ENCODE measurements at regions not wholly inside any gene's neighbourhood (a gene's known extent, or its start where the extent isn't known, plus 50 kb on each side); places are given as distances from the start of the nearest gene placed in this dataset.
"Not testable (repeated sequence)": the region's sequence is repeated elsewhere in the genome, so short reads cannot be mapped to it uniquely, and the experiment has no call there.

GRCh38 chr10:81179324-81179723 lies 641.6 kb downstream of the SH2D4B start:
- POLR2A ChIA-PET = interaction anchor here (0.7 kb wide), 1 partner anchor 21 kb away, joined by 3 read pairs; no protein-coding TSS in a partner anchor
- CTCF ChIA-PET = no interaction called here

GRCh38 chr10:81179805-81180452 lies 642.2 kb downstream of the SH2D4B start:
- ChIA-PET CTCF (no interaction called here), POLR2A (interaction anchor here (0.7 kb wide), 1 partner anchor 20 kb away, joined by 3 read pairs; no protein-coding TSS in a partner anchor)

- POLR2A ChIA-PET = no interaction called here
Measured at GRCh38 chr10:81182296-81182695, 644.6 kb downstream of the SH2D4B start.

GRCh38 chr10:81192221-81192788 lies 654.6 kb downstream of the SH2D4B start:
- ChIA-PET CTCF (no interaction called here), POLR2A (no interaction called here)

More at GRCh38 chr10:81182296-81182695, 644.6 kb downstream of the SH2D4B start:
- CTCF ChIA-PET = no interaction called here

- CTCF ChIA-PET = no interaction called here
- POLR2A ChIA-PET = no interaction called here
Measured at GRCh38 chr10:81200801-81201200, 663.1 kb downstream of the SH2D4B start.

GRCh38 chr10:81207359-81207758 lies 667.6 kb upstream of the NRG3 start:
- POLR2A ChIA-PET, CTCF ChIA-PET: not testable (repeated sequence)

GRCh38 chr10:81213370-81213769 lies 661.6 kb upstream of the NRG3 start:
- POLR2A ChIA-PET = no interaction called here
- CTCF ChIA-PET = no interaction called here

GRCh38 chr10:81215498-81215897 lies 659.5 kb upstream of the NRG3 start:
- ChIA-PET CTCF (no interaction called here), POLR2A (no interaction called here)

GRCh38 chr10:81216949-81217348 lies 658.0 kb upstream of the NRG3 start:
- ChIA-PET CTCF (no interaction called here), POLR2A (no interaction called here)

- CTCF ChIA-PET = no interaction called here
Measured at GRCh38 chr10:81218307-81218706, 656.7 kb upstream of the NRG3 start.

GRCh38 chr10:81219758-81220157 lies 655.2 kb upstream of the NRG3 start:
- CTCF ChIA-PET = no interaction called here
- POLR2A ChIA-PET = no interaction called here

More at GRCh38 chr10:81218307-81218706, 656.7 kb upstream of the NRG3 start:
- POLR2A ChIA-PET = no interaction called here

- CTCF ChIA-PET = no interaction called here
Measured at GRCh38 chr10:81248886-81249285, 626.1 kb upstream of the NRG3 start.

GRCh38 chr10:81251457-81252115 lies 623.4 kb upstream of the NRG3 start:
- ChIA-PET POLR2A (no interaction called here), CTCF (no interaction called here)

More at GRCh38 chr10:81248886-81249285, 626.1 kb upstream of the NRG3 start:
- POLR2A ChIA-PET = no interaction called here

- CTCF ChIA-PET, POLR2A ChIA-PET: not testable (repeated sequence)
Measured at GRCh38 chr10:81264991-81265390, 610.0 kb upstream of the NRG3 start.

GRCh38 chr10:81270051-81270450 lies 604.9 kb upstream of the NRG3 start:
- CTCF ChIA-PET = no interaction called here
- POLR2A ChIA-PET = no interaction called here

GRCh38 chr10:81280497-81281479 lies 594.2 kb upstream of the NRG3 start:
- ChIA-PET CTCF (no interaction called here), POLR2A (no interaction called here)

- POLR2A ChIA-PET = no interaction called here
- CTCF ChIA-PET = no interaction called here
Measured at GRCh38 chr10:81288544-81288943, 586.5 kb upstream of the NRG3 start.

- ChIA-PET CTCF (no interaction called here), POLR2A (no interaction called here)
Measured at GRCh38 chr10:81297292-81297691, 577.7 kb upstream of the NRG3 start.

- POLR2A ChIA-PET = no interaction called here
Measured at GRCh38 chr10:81303656-81304055, 571.3 kb upstream of the NRG3 start.

GRCh38 chr10:81306971-81307782 lies 567.8 kb upstream of the NRG3 start:
- CTCF ChIA-PET = no interaction called here
- POLR2A ChIA-PET = no interaction called here

More at GRCh38 chr10:81303656-81304055, 571.3 kb upstream of the NRG3 start:
- CTCF ChIA-PET = no interaction called here
